GM23248 (cell line): ENCODE measurements at regions not wholly inside any gene's neighbourhood (a gene's known extent, or its start where the extent isn't known, plus 50 kb on each side); places are given as distances from the start of the nearest gene placed in this dataset.
"Not testable (repeated sequence)": the region's sequence is repeated elsewhere in the genome, so short reads cannot be mapped to it uniquely, and the experiment has no call there.

Source experiments
- DNase-seq: peaks from one replicate; pipeline ENCODE4 v3.0.0-alpha.2; 2015
- H2AFZ ChIP-seq: fragments of 200-600 bp; sonication (generic); 2 replicates; pipeline ENCODE4 v1.6.1; 2016; ENCODE audit warnings: antibody characterized with exemption
- H3F3A ChIP-seq: fragments of 200-600 bp; sonication (generic); 2 replicates; pipeline ENCODE4 v1.6.1; 2016; ENCODE audit warnings: mild to moderate bottlenecking, antibody characterized with exemption, mixed run types; ENCODE audit not compliant: insufficient read depth
- H3K27ac ChIP-seq: fragments of 200-600 bp; sonication (generic); 2 replicates; pipeline ENCODE4 v1.5.1; 2016; ENCODE audit warnings: mild to moderate bottlenecking
- H3K27me3 ChIP-seq: fragments of 200-600 bp; sonication (generic); replicated peaks from 2 replicates; pipeline ENCODE4 v1.6.1; 2016; ENCODE audit warnings: mild to moderate bottlenecking; ENCODE audit not compliant: insufficient read depth
- H3K36me3 ChIP-seq: fragments of 200-600 bp; sonication (generic); 2 replicates; pipeline ENCODE4 v1.6.1; 2016; ENCODE audit warnings: low read depth, mild to moderate bottlenecking
- H3K4me1 ChIP-seq: fragments of 200-600 bp; sonication (generic); 2 replicates; pipeline ENCODE4 v1.6.1; 2016; ENCODE audit warnings: mild to moderate bottlenecking; ENCODE audit not compliant: insufficient read depth
- H3K4me2 ChIP-seq: fragments of 200-600 bp; sonication (generic); one replicate; pipeline ENCODE4 v1.6.1; 2016; ENCODE audit warnings: mild to moderate bottlenecking; ENCODE audit not compliant: unreplicated experiment
- H3K4me3 ChIP-seq: fragments of 200-600 bp; sonication (generic); 2 replicates; pipeline ENCODE4 v1.5.1; 2016; ENCODE audit warnings: mild to moderate bottlenecking
- H3K79me2 ChIP-seq: fragments of 200-600 bp; sonication (generic); 2 replicates; pipeline ENCODE4 v1.6.1; 2016; ENCODE audit warnings: mild to moderate bottlenecking; ENCODE audit not compliant: insufficient read depth
- H3K9ac ChIP-seq: fragments of 200-600 bp; sonication (generic); 2 replicates; pipeline ENCODE4 v1.6.1; 2016; ENCODE audit warnings: mild to moderate bottlenecking
- H3K9me2 ChIP-seq: fragments of 200-600 bp; sonication (generic); 2 replicates; pipeline ENCODE4 v1.6.1; 2016; ENCODE audit warnings: mixed run types, mild to moderate bottlenecking, moderate library complexity; ENCODE audit not compliant: insufficient read depth
- H3K9me3 ChIP-seq: fragments of 200-600 bp; sonication (generic); one replicate; pipeline ENCODE4 v1.6.1; 2017; ENCODE audit warnings: low read depth
- H4K20me1 ChIP-seq: fragments of 200-600 bp; sonication (generic); 2 replicates; pipeline ENCODE4 v1.6.0; 2016; ENCODE audit not compliant: insufficient read depth
- EZH2 ChIP-seq: fragments of 200-600 bp; sonication (generic); IDR thresholded peaks from 2 replicates; pipeline ENCODE4 v1.6.1; 2018; ENCODE audit warnings: antibody characterized with exemption, mild to moderate bottlenecking; ENCODE audit not compliant: insufficient read depth, poor library complexity, severe bottlenecking
- EZH2phosphoT487 ChIP-seq: fragments of 200-600 bp; sonication (generic); IDR thresholded peaks from 2 replicates; pipeline ENCODE4 v1.6.1; 2018; ENCODE audit warnings: antibody characterized with exemption, moderate library complexity, mild to moderate bottlenecking, low read depth; ENCODE audit not compliant: insufficient read depth
- WGBS, 2 experiments: methylation state at CpG; one replicate each; pipeline ENCODE4 v1.1.6; 2015 to 2017; ENCODE audit warnings: low lambda C conversion rate in 2 of 2, low coverage in 1 of 2; ENCODE audit errors: missing lambda C conversion rate in 2 of 2; 5-methylcytosine and 5-hydroxymethylcytosine counted together
- in situ Hi-C: fragments of 300-500 bp; cut with MboI; formaldehyde crosslinking; loops from 2 replicates; pipeline ENCODE4 v1.15.0; 2020

DNA sequence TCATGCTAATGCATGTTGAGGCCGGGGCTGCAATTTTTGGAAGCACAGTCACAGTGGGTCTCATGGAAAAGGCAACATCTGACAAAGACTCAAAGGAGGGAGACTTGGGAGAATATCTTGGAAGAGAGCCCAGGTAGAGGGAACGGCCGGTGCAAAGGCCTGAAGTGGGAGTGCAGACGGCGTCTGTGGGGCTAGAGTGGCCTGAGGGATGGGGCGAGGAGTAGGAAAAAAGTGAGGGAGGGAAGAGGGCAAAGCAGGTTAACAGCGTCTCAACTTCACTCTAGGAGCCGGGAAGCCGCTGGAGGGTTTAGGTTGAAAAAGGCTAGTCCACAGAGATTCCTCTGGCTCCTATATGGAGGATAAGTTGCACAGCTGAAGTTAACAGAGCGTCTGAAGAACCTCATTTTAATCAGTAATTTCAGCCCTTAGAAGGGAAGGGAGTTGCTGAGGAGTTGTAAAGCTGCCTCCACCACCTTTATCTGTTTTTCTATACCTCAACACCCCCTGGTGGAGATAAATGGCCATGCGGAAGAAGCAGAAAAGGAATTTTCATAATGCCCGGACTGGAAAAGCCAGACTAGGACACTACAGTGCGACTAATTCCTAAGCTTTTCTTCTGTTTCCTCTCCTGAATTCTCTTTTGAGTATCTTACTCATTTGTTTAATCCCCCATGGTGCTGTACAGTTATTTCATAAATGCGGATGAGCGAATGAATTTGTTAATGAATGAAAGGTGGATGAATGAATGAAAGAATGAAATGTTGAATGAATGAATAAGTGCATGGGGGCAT, 78.7 kb upstream of the ZNF281 start:
- Histone ChIP-seq H3K79me2 (no peaks in the 10 kb centered on the region), H3K4me2 (peak overlapping the region; percentile 27), H3K36me3 (no peaks in the 10 kb centered on the region), H3F3A (0 out of 2 replicates have a peak, but pooled peaks cover 6% of the 10 kb centered on the region), H3K9ac (no peak overlapping the region), H2AFZ (peak overlapping the region; percentile 70), H3K27me3 (no peaks in the 10 kb centered on the region), H3K9me3 (no peaks in the 10 kb centered on the region), H3K27ac (no peak overlapping the region), H4K20me1 (no peaks in the 10 kb centered on the region), H3K9me2 (no peaks in the 10 kb centered on the region), H3K4me1 (peaks cover 13% of the 10 kb centered on the region), H3K4me3 (no peak overlapping the region)
- no peak for TF ChIP-seq EZH2phosphoT487
- no peak for TF ChIP-seq EZH2
- peak; percentile 89 for DNase-seq
- in situ Hi-C loops, result loop anchor here (25.0 kb wide), 2 partner anchors 201 to 351 kb away; no protein-coding TSS in a partner anchor
- WGBS, 2 experiments, result 16 to 23% methylated on average over 13 to 15 of the region's 15 CpGs

DNA sequence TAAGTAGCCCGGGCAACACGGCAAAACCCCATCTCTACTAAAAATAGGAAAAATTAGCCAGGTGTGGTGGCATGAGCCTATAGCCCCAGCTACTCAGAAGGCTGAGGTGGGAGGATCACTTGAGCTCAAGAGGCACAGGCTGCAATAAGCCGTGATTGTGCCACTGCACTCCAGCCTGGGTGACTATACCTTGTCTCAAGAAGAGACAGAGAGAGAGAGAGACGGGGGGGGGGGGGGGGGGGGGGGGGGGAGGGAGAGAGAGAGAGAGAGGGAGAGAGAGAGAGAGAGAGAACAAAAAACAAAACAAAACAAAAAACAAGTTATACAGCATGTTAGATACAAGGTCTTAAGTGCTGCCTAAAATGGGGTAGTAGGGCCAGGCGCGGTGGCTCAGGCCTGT, 77.8 kb upstream of the ZNF281 start:
- Histone ChIP-seq H3K27ac (no peak overlapping the region), H3K36me3 (no peaks in the 10 kb centered on the region), H4K20me1 (no peaks in the 10 kb centered on the region), H3K4me2 (no peak overlapping the region), H3K9ac (no peak overlapping the region), H3K4me3 (no peak overlapping the region), H3K79me2 (no peaks in the 10 kb centered on the region), H2AFZ (no peak overlapping the region), H3K9me2 (no peaks in the 10 kb centered on the region), H3K4me1 (peaks cover 21% of the 10 kb centered on the region), H3F3A (peaks cover 13% of the 10 kb centered on the region), H3K27me3 (no peaks in the 10 kb centered on the region), H3K9me3 (no peaks in the 10 kb centered on the region)
- in situ Hi-C loops, result loop anchor here (25.0 kb wide), 2 partner anchors 200 to 350 kb away; no protein-coding TSS in a partner anchor
- TF ChIP-seq EZH2phosphoT487, result no peak
- no peak for TF ChIP-seq EZH2
- no peak for DNase-seq
- WGBS, 2 experiments, result 82 to 89% methylated on average over 3 to 5 of the region's 6 CpGs

DNA sequence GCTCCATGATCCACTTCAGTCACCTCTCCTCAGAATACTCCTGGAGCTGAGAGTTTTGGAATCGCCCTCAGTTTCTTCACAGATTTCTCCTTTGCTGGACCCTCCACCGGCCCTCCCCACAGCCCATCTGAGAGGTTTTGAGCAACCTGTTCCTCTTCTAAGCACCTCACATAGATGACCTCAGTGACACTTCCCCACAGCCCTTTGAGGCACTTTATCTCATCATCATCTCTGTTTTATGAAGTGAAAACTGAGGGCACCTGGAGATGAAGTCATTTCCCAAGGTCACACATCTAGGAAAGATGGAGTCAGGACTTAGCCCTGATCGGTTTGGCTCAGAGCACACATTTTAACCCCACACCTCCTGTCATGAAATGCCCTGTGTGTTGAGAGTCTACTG, 76.8 kb upstream of the ZNF281 start:
- Histone ChIP-seq H3K9ac (no peak overlapping the region), H2AFZ (0 out of 2 replicates have a peak overlapping the region, but pooled peaks have one; percentile 10), H3F3A (peaks cover 13% of the 10 kb centered on the region), H3K27ac (no peak overlapping the region), H3K9me3 (no peaks in the 10 kb centered on the region), H3K27me3 (no peaks in the 10 kb centered on the region), H3K79me2 (peaks cover 4% of the 10 kb centered on the region; the same call in 1 of the 2 replicates), H3K4me2 (no peak overlapping the region), H3K9me2 (no peaks in the 10 kb centered on the region), H3K4me1 (peaks cover 26% of the 10 kb centered on the region), H3K36me3 (no peaks in the 10 kb centered on the region), H3K4me3 (no peak overlapping the region), H4K20me1 (no peaks in the 10 kb centered on the region)
- TF ChIP-seq EZH2 (no peak), EZH2phosphoT487 (no peak)
- WGBS, 2 experiments, result 52% methylated on average over 3 of the region's 3 CpGs
- in situ Hi-C loops, result loop anchor here (25.0 kb wide), 2 partner anchors 199 to 349 kb away; no protein-coding TSS in a partner anchor
- no peak for DNase-seq

DNA sequence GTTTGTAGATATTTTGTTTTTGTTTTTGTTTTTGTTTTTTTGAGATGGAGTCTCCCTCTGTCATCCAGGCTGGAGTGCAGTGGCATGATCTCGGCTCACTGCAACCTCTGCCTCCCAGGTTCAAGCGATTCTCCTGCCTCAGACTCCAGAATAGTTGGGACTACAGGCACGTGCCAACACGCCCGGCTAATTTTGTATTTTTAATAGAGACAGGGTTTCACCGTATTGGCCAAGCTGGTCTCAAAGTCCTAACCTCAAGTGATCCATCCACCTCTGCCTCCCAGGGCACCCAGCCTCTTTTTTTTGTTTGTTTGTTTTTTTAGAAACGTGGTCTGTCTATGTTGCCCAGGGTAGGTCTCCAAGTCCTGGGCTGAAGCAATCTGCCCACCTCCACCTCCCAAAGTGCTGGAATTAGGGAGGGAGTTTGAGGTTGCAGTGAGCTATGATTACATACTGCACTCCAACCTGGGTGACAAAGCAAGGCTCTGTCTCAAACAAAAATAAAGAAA, 74.7 kb upstream of the ZNF281 start:
- H4K20me1 ChIP-seq, H3K36me3 ChIP-seq, H3K27me3 ChIP-seq, H3K9ac ChIP-seq, H3K4me2 ChIP-seq, H3K4me3 ChIP-seq, H3K9me3 ChIP-seq, H3K27ac ChIP-seq, H3K9me2 ChIP-seq, H2AFZ ChIP-seq, DNase-seq: not testable (repeated sequence)
- 92 to 93% methylated on average over 7 of the region's 7 CpGs for WGBS, 2 experiments
- Histone ChIP-seq H3F3A (peaks cover 13% of the 10 kb centered on the region), H3K79me2 (peaks cover 19% of the 10 kb centered on the region), H3K4me1 (peaks cover 28% of the 10 kb centered on the region)
- in situ Hi-C loops, result loop anchor here (25.0 kb wide), 2 partner anchors 197 to 347 kb away; no protein-coding TSS in a partner anchor
